Panc1 (cell line): ENCODE measurements at regions not wholly inside any gene's neighbourhood (a gene's known extent, or its start where the extent isn't known, plus 50 kb on each side); places are given as distances from the start of the nearest gene placed in this dataset.

Experiments used
- ATAC-seq: fragments of 200-7000 bp; cut with Tn5 transposase; 2 replicates; pipeline ENCODE4 v1.9.1; 2020; ENCODE audit warnings: mild to moderate bottlenecking, moderate library complexity
- BruUV-seq: library from RNA; stranded (reverse); fragments of 400-500 nt; replicated peaks from 2 replicates; lab custom pipeline; 2021; lab: Mats Ljungman, UMichigan
- CTCF ChIA-PET: fragments of 300-600 bp; sonication (Branson Sonifier 250); formaldehyde crosslinking; loops from one replicate; lab custom pipeline; 2022; ENCODE audit warnings: antibody characterized with exemption; lab: Charles Lee
- POLR2A ChIA-PET: fragments of 300-600 bp; sonication (Branson Sonifier 250); formaldehyde crosslinking; loops from one replicate; lab custom pipeline; 2022; ENCODE audit warnings: antibody characterized with exemption; lab: Charles Lee
- DNase-seq: peaks from one replicate; pipeline ENCODE4 v3.0.0-alpha.2; 2010; ENCODE audit warnings: low read depth, low spot score
- H3K27ac ChIP-seq: 2 replicates; pipeline ENCODE4 v1.5.1; 2011; ENCODE audit warnings: mild to moderate bottlenecking, low read length, inconsistent platforms
- H3K27me3 ChIP-seq: fragments of 200-500 bp; sonication (Bioruptor generic); 2 replicates; pipeline ENCODE4 v1.6.0; 2014; ENCODE audit warnings: low read length, inconsistent platforms; ENCODE audit not compliant: control insufficient read depth, insufficient read depth
- H3K36me3 ChIP-seq: fragments of 200-500 bp; sonication (Bioruptor generic); 2 replicates; pipeline ENCODE4 v1.5.1; 2014; ENCODE audit warnings: inconsistent platforms, mild to moderate bottlenecking, low read length, moderate library complexity; ENCODE audit not compliant: control insufficient read depth, insufficient read depth
- H3K4me1 ChIP-seq: 2 replicates; pipeline ENCODE4 v1.5.1; 2011; ENCODE audit warnings: inconsistent platforms, mild to moderate bottlenecking, low read length, moderate library complexity; ENCODE audit not compliant: control insufficient read depth, insufficient read depth
- H3K4me3 ChIP-seq, 2 experiments: 2 replicates each; pipeline ENCODE4 v1.5.1; 2011 to 2012; ENCODE audit warnings: low read depth in 2 of 2, low read length in 2 of 2, mild to moderate bottlenecking in 2 of 2, inconsistent platforms in 1 of 2, moderate library complexity in 1 of 2
- H3K9me3 ChIP-seq: fragments of 200-500 bp; sonication (Bioruptor generic); 2 replicates; pipeline ENCODE4 v1.5.1; 2014; ENCODE audit warnings: low read depth, mild to moderate bottlenecking, inconsistent platforms, low read length, moderate library complexity; ENCODE audit not compliant: control insufficient read depth, insufficient read depth
- CTCF ChIP-seq: fragments of 450-650 bp; IDR thresholded peaks from 2 replicates; pipeline ENCODE4 v1.5.1; 2017; ENCODE audit warnings: mild to moderate bottlenecking
- POLR2AphosphoS5 ChIP-seq: IDR thresholded peaks from 2 replicates; pipeline ENCODE4 v1.6.1; 2012; ENCODE audit warnings: mild to moderate bottlenecking, low read depth, low read length, moderate library complexity
- REST ChIP-seq, 2 experiments: IDR thresholded peaks; 2 replicates each; pipeline ENCODE4 v1.6.1; 2011 to 2012; ENCODE audit warnings: low read depth in 2 of 2, control low read depth in 1 of 2, low read length in 1 of 2, mild to moderate bottlenecking in 1 of 2, moderate library complexity in 1 of 2; ENCODE audit not compliant: insufficient read depth in 1 of 2
- SIN3A ChIP-seq: IDR thresholded peaks from 2 replicates; pipeline ENCODE4 v1.6.1; 2012; ENCODE audit warnings: low read depth, mild to moderate bottlenecking, low read length, moderate library complexity, borderline replicate concordance; ENCODE audit not compliant: insufficient read depth
- TCF7L2 ChIP-seq: IDR thresholded peaks from 2 replicates; pipeline ENCODE4 v1.6.1; 2011; ENCODE audit warnings: mild to moderate bottlenecking, low read depth, low read length, inconsistent platforms
- in situ Hi-C: cut with HindIII; loops from 2 replicates; pipeline ENCODE4 v1.10.0; 2016; ENCODE audit warnings: low sequenced_read_pairs, low pct_unique_long_range_greater_than_20kb
- intact Hi-C: fragments of 100-400 bp; cut with micrococcal nuclease; formaldehyde crosslinking; loops from one replicate; pipeline ENCODE4 v1.10.0; 2022; ENCODE audit not compliant: unreplicated experiment

GRCh38 chr7:12909483-12909882 is 222.1 kb downstream of the ARL4A start:
- Histone ChIP-seq H3K9me3 (no peaks in the 10 kb centered on the region), H3K4me1 (no peaks in the 10 kb centered on the region), H3K36me3 (no peaks in the 10 kb centered on the region), H3K4me3 (no peak overlapping the region), H3K27me3 (no peaks in the 10 kb centered on the region), H3K27ac (no peak overlapping the region)
- BruUV-seq, result no TSS peak
- intact Hi-C loops, result no loop called here
- in situ Hi-C loops, result no loop called here
- no peak for DNase-seq
- ChIA-PET CTCF (no interaction called here), POLR2A (no interaction called here)
- no peak for ATAC-seq
- TF ChIP-seq CTCF (no peak), SIN3A (no peak), REST (IDR thresholded peaks at IDR 0.05; ENCODE audit: insufficient read depth in 1 of 2, low read depth in 2 of 2, low read length in 1 of 2) (no peak), POLR2AphosphoS5 (no peak), TCF7L2 (no peak)

GRCh38 chr7:12911053-12911452 is 223.6 kb downstream of the ARL4A start:
- TF ChIP-seq CTCF (no peak), REST (IDR thresholded peaks at IDR 0.05; ENCODE audit: insufficient read depth in 1 of 2, low read depth in 2 of 2, low read length in 1 of 2) (no peak), POLR2AphosphoS5 (no peak), TCF7L2 (no peak), SIN3A (no peak)
- no peaks in the 10 kb centered on the region for H3K27me3 ChIP-seq
- H3K9me3 ChIP-seq, result no peaks in the 10 kb centered on the region
- DNase-seq (no peak), ATAC-seq (no peak)
- H3K27ac ChIP-seq, result no peak overlapping the region
- BruUV-seq, result no TSS peak
- ChIA-PET CTCF (interaction anchor here (0.7 kb wide), 1 partner anchor 1789 kb away, joined by 3 read pairs; no protein-coding TSS in a partner anchor), POLR2A (no interaction called here)
- no peak overlapping the region for H3K4me3 ChIP-seq
- H3K36me3 ChIP-seq, result no peaks in the 10 kb centered on the region
- in situ Hi-C loops (no loop called here), intact Hi-C loops (no loop called here)
- H3K4me1 ChIP-seq, result no peaks in the 10 kb centered on the region
